Uterus (tissue), 2 donors: ENCODE measurements at regions not wholly inside any gene's neighbourhood (a gene's known extent, or its start where the extent isn't known, plus 50 kb on each side); places are given as distances from the start of the nearest gene placed in this dataset.

Source experiments
- POLR2A ChIP-seq, 2 donors: fragments of 450-650 bp; IDR thresholded peaks; one replicate each; pipeline ENCODE4 v1.6.1; 2016; ENCODE audit warnings: antibody characterized with exemption in 2 of 2, mild to moderate bottlenecking in 1 of 2, moderate library complexity in 1 of 2
- TF ChIP-seq, protein P1 (sequence below), 4 experiments: fragments of 200-600 bp in 2 of 4; fragments of 450-650 bp in 2 of 4; sonication (generic) in 2 of 4; IDR thresholded peaks; one replicate each; pipeline ENCODE4 v1.5.1; 2016 to 2019; ENCODE audit warnings: antibody characterized with exemption in 4 of 4, mild to moderate bottlenecking in 2 of 4, moderate library complexity in 1 of 4

DNA sequence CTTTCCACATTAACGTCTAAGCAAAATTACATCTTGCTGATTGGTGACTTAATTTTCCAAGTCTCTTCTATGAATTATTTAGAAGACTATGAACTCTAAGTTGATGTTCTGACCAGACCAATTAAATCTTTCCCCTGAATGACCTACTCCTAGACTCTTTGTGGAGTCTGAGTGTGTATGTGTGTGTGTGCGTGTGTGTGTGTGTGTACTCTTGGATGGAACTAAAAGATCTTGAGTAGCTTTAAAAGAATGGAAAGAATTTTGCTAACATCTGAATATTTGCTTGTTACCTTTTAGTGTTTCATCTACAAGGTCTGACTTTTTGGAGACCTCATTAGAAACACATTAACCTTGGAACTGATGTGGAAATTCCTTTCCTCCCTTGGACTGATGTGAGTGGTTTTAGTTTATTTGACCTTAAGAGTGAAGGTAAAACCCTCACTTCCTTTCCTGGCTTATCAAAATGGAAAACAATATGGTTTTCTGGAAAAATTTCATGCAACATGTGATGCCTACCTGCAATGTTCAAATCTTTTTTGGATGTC, 257.1 kb downstream of the GATA3 start:
- TF ChIP-seq, protein P1, sequence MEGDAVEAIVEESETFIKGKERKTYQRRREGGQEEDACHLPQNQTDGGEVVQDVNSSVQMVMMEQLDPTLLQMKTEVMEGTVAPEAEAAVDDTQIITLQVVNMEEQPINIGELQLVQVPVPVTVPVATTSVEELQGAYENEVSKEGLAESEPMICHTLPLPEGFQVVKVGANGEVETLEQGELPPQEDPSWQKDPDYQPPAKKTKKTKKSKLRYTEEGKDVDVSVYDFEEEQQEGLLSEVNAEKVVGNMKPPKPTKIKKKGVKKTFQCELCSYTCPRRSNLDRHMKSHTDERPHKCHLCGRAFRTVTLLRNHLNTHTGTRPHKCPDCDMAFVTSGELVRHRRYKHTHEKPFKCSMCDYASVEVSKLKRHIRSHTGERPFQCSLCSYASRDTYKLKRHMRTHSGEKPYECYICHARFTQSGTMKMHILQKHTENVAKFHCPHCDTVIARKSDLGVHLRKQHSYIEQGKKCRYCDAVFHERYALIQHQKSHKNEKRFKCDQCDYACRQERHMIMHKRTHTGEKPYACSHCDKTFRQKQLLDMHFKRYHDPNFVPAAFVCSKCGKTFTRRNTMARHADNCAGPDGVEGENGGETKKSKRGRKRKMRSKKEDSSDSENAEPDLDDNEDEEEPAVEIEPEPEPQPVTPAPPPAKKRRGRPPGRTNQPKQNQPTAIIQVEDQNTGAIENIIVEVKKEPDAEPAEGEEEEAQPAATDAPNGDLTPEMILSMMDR (IDR thresholded peaks at IDR 0.05) = no peak
- TF ChIP-seq POLR2A (IDR thresholded peaks at IDR 0.05) = no peak
